Activated T-cell treated with anti-CD3 and anti-CD28 coated beads, Interleukin-2, amount 50 U/mL, for 72 hours (primary cell): ENCODE measurements at regions not wholly inside any gene's neighbourhood (a gene's known extent, or its start where the extent isn't known, plus 50 kb on each side); places are given as distances from the start of the nearest gene placed in this dataset.
A peak's percentile ranks its signal among the peaks of the same experiment; 100 is the strongest.
"Not testable (repeated sequence)": the region's sequence is repeated elsewhere in the genome, so short reads cannot be mapped to it uniquely, and the experiment has no call there.

ENCODE experiments used
- ATAC-seq, 2 donors: fragments of 150-1000 bp; cut with Tn5 transposase; replicated peaks in 1 of 2; 2 replicates each; pipeline ENCODE4 v1.10.0; 2021; ENCODE audit warnings: moderate library complexity in 2 of 2, mild to moderate bottlenecking in 1 of 2
- DNase-seq, 2 donors: peaks; one replicate each; pipeline ENCODE4 v3.0.0; 2021 to 2022; ENCODE audit warnings: mixed read lengths in 1 of 2
- H3K27ac Mint-ChIP-seq: one replicate; pipeline ENCODE4 v1.8.0; 2022; ENCODE audit warnings: mild to moderate bottlenecking, moderate library complexity, mixed read lengths
- H3K27me3 Mint-ChIP-seq: one replicate; pipeline ENCODE4 v1.8.0; 2022; ENCODE audit warnings: low read depth, mixed read lengths
- H3K36me3 Mint-ChIP-seq, 2 donors: one replicate each; pipeline ENCODE4 v1.8.0; 2022; ENCODE audit warnings: mixed read lengths in 2 of 2, mild to moderate bottlenecking in 1 of 2; ENCODE audit not compliant: insufficient read depth in 2 of 2
- H3K4me1 Mint-ChIP-seq: one replicate; pipeline ENCODE4 v1.8.0; 2022; ENCODE audit warnings: low read depth, mixed read lengths
- H3K4me3 Mint-ChIP-seq, 2 donors: one replicate each; pipeline ENCODE4 v1.8.0; 2022; ENCODE audit warnings: mild to moderate bottlenecking in 2 of 2, mixed read lengths in 2 of 2, moderate library complexity in 2 of 2
- H3K9me3 Mint-ChIP-seq, 2 donors: one replicate each; pipeline ENCODE4 v1.8.0; 2022; ENCODE audit warnings: mixed read lengths in 2 of 2

GRCh38 chr2:396903-397302, 109.0 kb upstream of the ALKAL2 start:
- Mint-ChIP-seq H3K9me3 (no peaks in the 10 kb centered on the region), H3K36me3 (no peaks in the 10 kb centered on the region), H3K4me3 (no peak overlapping the region), H3K27me3 (no peaks in the 10 kb centered on the region), H3K4me1 (peaks cover 13% of the 10 kb centered on the region), H3K27ac (no peak overlapping the region)
- DNase-seq, result no peak
- no peak for ATAC-seq

- H3K27me3 Mint-ChIP-seq, result no peaks in the 10 kb centered on the region
- DNase-seq (no peak), ATAC-seq (no peak)
- no peak overlapping the region for H3K4me3 Mint-ChIP-seq
- peaks cover 13% of the 10 kb centered on the region for H3K4me1 Mint-ChIP-seq
- no peaks in the 10 kb centered on the region for H3K9me3 Mint-ChIP-seq
- H3K36me3 Mint-ChIP-seq, result no peaks in the 10 kb centered on the region
- H3K27ac Mint-ChIP-seq, result no peak overlapping the region
These were observed 108.0 kb upstream of the ALKAL2 start for GRCh38 chr2:395886-396285.

GRCh38 chr2:393711-394696, 106.1 kb upstream of the ALKAL2 start:
- Mint-ChIP-seq H3K9me3 (peaks cover 0 to 2% of the 10 kb centered on the region in 2 donors), H3K27me3 (no peaks in the 10 kb centered on the region), H3K27ac (no peak overlapping the region), H3K4me1 (peaks cover 13% of the 10 kb centered on the region), H3K36me3 (no peaks in the 10 kb centered on the region), H3K4me3 (peak overlapping the region; percentile 80 to 81)
- DNase-seq (peak; percentile 60 to 63), ATAC-seq (peak; percentile 91 to 94)

- ATAC-seq, result no peak
- H3K4me1 Mint-ChIP-seq, result peaks cover 13% of the 10 kb centered on the region
- H3K27me3 Mint-ChIP-seq, result no peaks in the 10 kb centered on the region
- no peaks in the 10 kb centered on the region for H3K36me3 Mint-ChIP-seq
- H3K9me3 Mint-ChIP-seq, result peaks cover 0 to 4% of the 10 kb centered on the region in 2 donors
- H3K4me3 Mint-ChIP-seq, result no peak overlapping the region
- no peak for DNase-seq
- no peak overlapping the region for H3K27ac Mint-ChIP-seq
These were observed 105.0 kb upstream of the ALKAL2 start for GRCh38 chr2:392926-393280.

- no peaks in the 10 kb centered on the region for H3K27me3 Mint-ChIP-seq
- peaks cover 13% of the 10 kb centered on the region for H3K4me1 Mint-ChIP-seq
- peaks cover 0 to 4% of the 10 kb centered on the region in 2 donors for H3K9me3 Mint-ChIP-seq
- no peak overlapping the region for H3K4me3 Mint-ChIP-seq
- no peak overlapping the region for H3K27ac Mint-ChIP-seq
- H3K36me3 Mint-ChIP-seq, result no peaks in the 10 kb centered on the region
- DNase-seq (no peak), ATAC-seq (no peak)
These were observed 104.5 kb upstream of the ALKAL2 start for GRCh38 chr2:392181-392925.

GRCh38 chr2:391696-392095, 103.8 kb upstream of the ALKAL2 start:
- Mint-ChIP-seq H3K4me1 (peaks cover 13% of the 10 kb centered on the region), H3K9me3 (peaks cover 0 to 4% of the 10 kb centered on the region in 2 donors), H3K27ac (no peak overlapping the region), H3K27me3 (no peaks in the 10 kb centered on the region), H3K36me3 (no peaks in the 10 kb centered on the region), H3K4me3 (no peak overlapping the region)
- ATAC-seq, result no peak
- DNase-seq, result no peak

GRCh38 chr2:390959-391358, 103.1 kb upstream of the ALKAL2 start:
- Mint-ChIP-seq H3K9me3 (peaks cover 0 to 4% of the 10 kb centered on the region in 2 donors), H3K4me3 (no peak overlapping the region), H3K27ac (no peak overlapping the region), H3K36me3 (no peaks in the 10 kb centered on the region), H3K27me3 (no peaks in the 10 kb centered on the region), H3K4me1 (peaks cover 13% of the 10 kb centered on the region)
- DNase-seq, result no peak
- ATAC-seq, result no peak

GRCh38 chr2:389985-390384, 102.1 kb upstream of the ALKAL2 start:
- H3K36me3 Mint-ChIP-seq, ATAC-seq, H3K9me3 Mint-ChIP-seq, H3K27me3 Mint-ChIP-seq, H3K27ac Mint-ChIP-seq, DNase-seq, H3K4me3 Mint-ChIP-seq: not testable (repeated sequence)
- peaks cover 13% of the 10 kb centered on the region for H3K4me1 Mint-ChIP-seq

- not testable (repeated sequence) for H3K36me3 Mint-ChIP-seq, H3K27me3 Mint-ChIP-seq, H3K4me3 Mint-ChIP-seq, H3K27ac Mint-ChIP-seq, DNase-seq, H3K4me1 Mint-ChIP-seq, H3K9me3 Mint-ChIP-seq, ATAC-seq
These were observed 100.9 kb upstream of the ALKAL2 start for GRCh38 chr2:388752-389151.

GRCh38 chr2:387980-388421, 100.1 kb upstream of the ALKAL2 start:
- no peaks in the 10 kb centered on the region for H3K36me3 Mint-ChIP-seq
- no peaks in the 10 kb centered on the region for H3K4me1 Mint-ChIP-seq
- ATAC-seq (no peak), DNase-seq (no peak)
- no peaks in the 10 kb centered on the region for H3K27me3 Mint-ChIP-seq
- no peak overlapping the region for H3K4me3 Mint-ChIP-seq
- no peak overlapping the region for H3K27ac Mint-ChIP-seq
- H3K9me3 Mint-ChIP-seq, result peaks cover 0 to 4% of the 10 kb centered on the region in 2 donors

GRCh38 chr2:386406-387103, 98.7 kb upstream of the ALKAL2 start:
- Mint-ChIP-seq H3K4me1 (no peaks in the 10 kb centered on the region), H3K27me3 (no peaks in the 10 kb centered on the region), H3K27ac (no peak overlapping the region), H3K36me3 (no peaks in the 10 kb centered on the region), H3K4me3 (no peak overlapping the region), H3K9me3 (peaks cover 0 to 4% of the 10 kb centered on the region in 2 donors)
- no peak for ATAC-seq
- DNase-seq, result no peak

- Mint-ChIP-seq H3K4me3 (no peak overlapping the region), H3K36me3 (no peaks in the 10 kb centered on the region), H3K27me3 (no peaks in the 10 kb centered on the region), H3K9me3 (peaks cover 0 to 4% of the 10 kb centered on the region in 2 donors), H3K27ac (no peak overlapping the region), H3K4me1 (no peaks in the 10 kb centered on the region)
- ATAC-seq, result no peak
- no peak for DNase-seq
These were observed 97.9 kb upstream of the ALKAL2 start for GRCh38 chr2:385785-386184.

- Mint-ChIP-seq H3K9me3 (peaks cover 0 to 4% of the 10 kb centered on the region in 2 donors), H3K27me3 (no peaks in the 10 kb centered on the region), H3K4me1 (no peaks in the 10 kb centered on the region), H3K4me3 (no peak overlapping the region), H3K36me3 (no peaks in the 10 kb centered on the region), H3K27ac (no peak overlapping the region)
- DNase-seq, result no peak
- ATAC-seq, result no peak
These were observed 97.2 kb upstream of the ALKAL2 start for GRCh38 chr2:385061-385460.
